Frontal cortex (tissue), 3 donors: ENCODE measurements at regions not wholly inside any gene's neighbourhood (a gene's known extent, or its start where the extent isn't known, plus 50 kb on each side); places are given as distances from the start of the nearest gene placed in this dataset.

Source experiments
- DNase-seq, 2 donors: peaks; one replicate each; pipeline ENCODE4 v3.0.0; 2012; ENCODE audit warnings: low spot score in 2 of 2
- FAIRE-seq: peaks from 2 replicates; lab custom pipeline; 2012; peaks lifted over from hg19 to GRCh38; lab: Jason Lieb, UNC
- donor health status: control.
- donor health status: control.
- donor health status: control.

GRCh38 chr3:181764544-181764943 is 52.8 kb downstream of the SOX2 start:
- FAIRE-seq (no peak), DNase-seq (no peak)

- no peak for DNase-seq
- FAIRE-seq = no peak
These were observed 58.6 kb downstream of the SOX2 start for GRCh38 chr3:181770296-181770695.

- FAIRE-seq = no peak
- no peak for DNase-seq
These were observed 59.4 kb downstream of the SOX2 start for GRCh38 chr3:181771120-181771519.

- FAIRE-seq (no peak), DNase-seq (no peak)
These were observed 60.4 kb downstream of the SOX2 start for GRCh38 chr3:181772166-181772565.

- FAIRE-seq (no peak), DNase-seq (peak; percentile 19 to 28)
These were observed 62.2 kb downstream of the SOX2 start for GRCh38 chr3:181773921-181774320.

GRCh38 chr3:181782306-181782954 is 70.7 kb downstream of the SOX2 start:
- FAIRE-seq (no peak), DNase-seq (no peak)

GRCh38 chr3:181790561-181790960 is 78.8 kb downstream of the SOX2 start:
- FAIRE-seq = no peak
- no peak for DNase-seq

- DNase-seq = no peak
- no peak for FAIRE-seq
These were observed 79.6 kb downstream of the SOX2 start for GRCh38 chr3:181791056-181791955.

GRCh38 chr3:181793006-181793405 is 81.3 kb downstream of the SOX2 start:
- DNase-seq = no peak
- FAIRE-seq = no peak

GRCh38 chr3:181794011-181794790 is 82.5 kb downstream of the SOX2 start:
- FAIRE-seq = no peak

GRCh38 chr3:181796641-181797040 is 84.9 kb downstream of the SOX2 start:
- DNase-seq (no peak), FAIRE-seq (no peak)

More at GRCh38 chr3:181794011-181794790, 82.5 kb downstream of the SOX2 start:
- no peak for DNase-seq

GRCh38 chr3:181797431-181797830 is 85.7 kb downstream of the SOX2 start:
- DNase-seq (no peak), FAIRE-seq (no peak)

GRCh38 chr3:181805703-181806102 is 94.0 kb downstream of the SOX2 start:
- no peak for FAIRE-seq

GRCh38 chr3:181808053-181808452 is 96.3 kb downstream of the SOX2 start:
- DNase-seq (no peak), FAIRE-seq (no peak)

More at GRCh38 chr3:181805703-181806102, 94.0 kb downstream of the SOX2 start:
- no peak for DNase-seq

- FAIRE-seq (no peak), DNase-seq (no peak)
These were observed 112.0 kb downstream of the SOX2 start for GRCh38 chr3:181823716-181824115.

- FAIRE-seq (no peak), DNase-seq (no peak)
These were observed 113.2 kb downstream of the SOX2 start for GRCh38 chr3:181824961-181825360.

- DNase-seq = no peak
- no peak for FAIRE-seq
These were observed 127.6 kb downstream of the SOX2 start for GRCh38 chr3:181839039-181839915.

GRCh38 chr3:181839916-181840297 is 128.2 kb downstream of the SOX2 start:
- FAIRE-seq (no peak), DNase-seq (no peak)

- DNase-seq (no peak), FAIRE-seq (no peak)
These were observed 132.5 kb downstream of the SOX2 start for GRCh38 chr3:181844211-181844610.

GRCh38 chr3:181847276-181847675 is 135.6 kb downstream of the SOX2 start:
- FAIRE-seq (no peak), DNase-seq (no peak)
